Keratinocyte (primary cell): ENCODE measurements at regions not wholly inside any gene's neighbourhood (a gene's known extent, or its start where the extent isn't known, plus 50 kb on each side); places are given as distances from the start of the nearest gene placed in this dataset.

Experiments used
- DNase-seq: peaks from one replicate; pipeline ENCODE4 v3.0.0-alpha.2; 2011; ENCODE audit warnings: low read depth, missing footprints, low spot score
- FAIRE-seq: peaks from 2 replicates; lab custom pipeline; 2011; peaks lifted over from hg19 to GRCh38; lab: Jason Lieb, UNC
- H2AFZ ChIP-seq: 2 replicates; pipeline ENCODE4 v1.6.0; 2012; ENCODE audit warnings: low read length, control low read depth, inconsistent platforms; ENCODE audit not compliant: control insufficient read depth
- H3K27ac ChIP-seq: 2 replicates; pipeline ENCODE4 v1.5.1; 2011; ENCODE audit warnings: low read length; ENCODE audit not compliant: control insufficient read depth, insufficient read depth
- H3K27me3 ChIP-seq: 3 replicates; pipeline ENCODE4 v1.6.0; 2011; ENCODE audit warnings: low read length; ENCODE audit not compliant: control insufficient read depth, insufficient read depth; ENCODE audit errors: extremely low read depth
- H3K36me3 ChIP-seq, 2 experiments: 2 replicates in 1 of 2; 3 replicates in 1 of 2; pipeline ENCODE4 v1.5.1; 2011; ENCODE audit warnings: low read length in 2 of 2, mild to moderate bottlenecking in 1 of 2; ENCODE audit not compliant: control insufficient read depth in 2 of 2, insufficient read depth in 2 of 2; ENCODE audit errors: extremely low read depth in 1 of 2
- H3K4me1 ChIP-seq: 3 replicates; pipeline ENCODE4 v1.5.1; 2011; ENCODE audit warnings: low read length; ENCODE audit not compliant: control insufficient read depth, insufficient read depth; ENCODE audit errors: extremely low read depth
- H3K4me2 ChIP-seq: 3 replicates; pipeline ENCODE4 v1.6.0; 2011; ENCODE audit warnings: low read depth, low read length; ENCODE audit not compliant: control insufficient read depth, insufficient read depth; ENCODE audit errors: extremely low read depth
- H3K4me3 ChIP-seq, 3 experiments: fragments of 200-600 bp in 1 of 3; sonication (generic) in 1 of 3; 2 replicates in 2 of 3; 3 replicates in 1 of 3; pipeline ENCODE4 v1.5.1; 2011 to 2016; ENCODE audit warnings: low read length in 3 of 3, mild to moderate bottlenecking in 3 of 3, control low read depth in 2 of 3, inconsistent platforms in 1 of 3, low read depth in 1 of 3, mixed read lengths in 1 of 3, mixed run types in 1 of 3, moderate library complexity in 1 of 3; ENCODE audit not compliant: control insufficient read depth in 2 of 3, insufficient read depth in 2 of 3; ENCODE audit errors: extremely low read depth in 1 of 3
- H3K79me2 ChIP-seq: 2 replicates; pipeline ENCODE4 v1.6.0; 2012; ENCODE audit warnings: low read length; ENCODE audit not compliant: control insufficient read depth, insufficient read depth
- H3K9ac ChIP-seq: 3 replicates; pipeline ENCODE4 v1.6.0; 2011; ENCODE audit warnings: low read length; ENCODE audit not compliant: control insufficient read depth, insufficient read depth; ENCODE audit errors: extremely low read depth
- H3K9me1 ChIP-seq: 3 replicates; pipeline ENCODE4 v1.6.0; 2011; ENCODE audit warnings: low read length; ENCODE audit not compliant: control insufficient read depth, insufficient read depth; ENCODE audit errors: extremely low read depth
- H3K9me3 ChIP-seq: 2 replicates; pipeline ENCODE4 v1.5.1; 2012; ENCODE audit warnings: low read depth, low read length; ENCODE audit not compliant: control insufficient read depth
- H4K20me1 ChIP-seq: 3 replicates; pipeline ENCODE4 v1.6.0; 2011; ENCODE audit warnings: low read length; ENCODE audit not compliant: control insufficient read depth, insufficient read depth; ENCODE audit errors: extremely low read depth
- EZH2 ChIP-seq: IDR thresholded peaks from one replicate; pipeline ENCODE4 v1.6.1; 2012; ENCODE audit warnings: inconsistent platforms, mild to moderate bottlenecking, low read length, moderate library complexity
- dilution Hi-C: fragments of 300-500 bp; cut with MboI; formaldehyde crosslinking; loops from one replicate; pipeline ENCODE4 v1.7.0; 2020; ENCODE audit warnings: low sequenced_read_pairs; ENCODE audit not compliant: extremely low pct_ligation_motif_present
- TF ChIP-seq, protein P1 (sequence below), 3 experiments: IDR thresholded peaks in 1 of 3; conservative IDR thresholded peaks in 1 of 3; optimal IDR thresholded peaks in 1 of 3; 2 replicates in 2 of 3; 3 replicates in 1 of 3; pipeline versions ENCODE3 to v1.5.1; 2011; ENCODE audit warnings: low read length in 3 of 3, mild to moderate bottlenecking in 3 of 3, moderate library complexity in 2 of 3, control low read depth in 1 of 3, inconsistent platforms in 1 of 3; ENCODE audit not compliant: insufficient read depth in 2 of 3; ENCODE audit errors: extremely low read depth in 1 of 3

DNA sequence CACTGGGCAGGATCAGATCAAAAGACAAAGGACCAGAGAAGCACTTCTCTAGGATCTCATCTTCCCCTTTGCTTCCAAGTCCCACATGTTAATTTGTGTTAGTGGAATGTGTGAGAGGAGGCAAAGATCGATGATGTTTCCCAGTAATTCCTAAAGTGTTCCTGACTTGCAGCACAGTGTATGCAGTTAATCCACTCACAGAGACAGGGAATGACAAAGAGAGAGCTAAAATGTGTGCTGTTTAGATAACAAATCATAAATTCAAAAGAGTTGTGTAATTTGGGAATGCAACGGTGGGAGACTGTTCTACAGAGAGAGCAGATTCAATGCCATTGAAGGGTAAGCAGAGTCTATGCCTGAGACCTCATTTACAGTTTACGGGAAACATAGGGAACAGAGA, 132.0 kb upstream of the SVIL start:
- H3K27me3 ChIP-seq, result no peaks in the 10 kb centered on the region
- H3K9ac ChIP-seq, result no peak overlapping the region
- H3K36me3 ChIP-seq, result no peaks in the 10 kb centered on the region
- no peak overlapping the region for H3K4me3 ChIP-seq
- H3K9me1 ChIP-seq, result no peaks in the 10 kb centered on the region
- dilution Hi-C loops, result no loop called here
- no peak overlapping the region for H3K27ac ChIP-seq
- H2AFZ ChIP-seq, result no peak overlapping the region
- no peaks in the 10 kb centered on the region for H3K9me3 ChIP-seq
- DNase-seq (no peak), FAIRE-seq (no peak)
- no peaks in the 10 kb centered on the region for H3K4me1 ChIP-seq
- H3K4me2 ChIP-seq, result no peak overlapping the region
- H4K20me1 ChIP-seq, result no peaks in the 10 kb centered on the region
- no peak for TF ChIP-seq EZH2
- TF ChIP-seq, protein P1, sequence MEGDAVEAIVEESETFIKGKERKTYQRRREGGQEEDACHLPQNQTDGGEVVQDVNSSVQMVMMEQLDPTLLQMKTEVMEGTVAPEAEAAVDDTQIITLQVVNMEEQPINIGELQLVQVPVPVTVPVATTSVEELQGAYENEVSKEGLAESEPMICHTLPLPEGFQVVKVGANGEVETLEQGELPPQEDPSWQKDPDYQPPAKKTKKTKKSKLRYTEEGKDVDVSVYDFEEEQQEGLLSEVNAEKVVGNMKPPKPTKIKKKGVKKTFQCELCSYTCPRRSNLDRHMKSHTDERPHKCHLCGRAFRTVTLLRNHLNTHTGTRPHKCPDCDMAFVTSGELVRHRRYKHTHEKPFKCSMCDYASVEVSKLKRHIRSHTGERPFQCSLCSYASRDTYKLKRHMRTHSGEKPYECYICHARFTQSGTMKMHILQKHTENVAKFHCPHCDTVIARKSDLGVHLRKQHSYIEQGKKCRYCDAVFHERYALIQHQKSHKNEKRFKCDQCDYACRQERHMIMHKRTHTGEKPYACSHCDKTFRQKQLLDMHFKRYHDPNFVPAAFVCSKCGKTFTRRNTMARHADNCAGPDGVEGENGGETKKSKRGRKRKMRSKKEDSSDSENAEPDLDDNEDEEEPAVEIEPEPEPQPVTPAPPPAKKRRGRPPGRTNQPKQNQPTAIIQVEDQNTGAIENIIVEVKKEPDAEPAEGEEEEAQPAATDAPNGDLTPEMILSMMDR (optimal IDR thresholded peaks at IDR 0.05 in 1 of 3, IDR thresholded peaks at IDR 0.05 in 1 of 3, conservative IDR thresholded peaks at IDR 0.05 in 1 of 3; ENCODE audit: extremely low read depth in 1 of 3, insufficient read depth in 2 of 3, low read length in 3 of 3), result no peak
- no peaks in the 10 kb centered on the region for H3K79me2 ChIP-seq

DNA sequence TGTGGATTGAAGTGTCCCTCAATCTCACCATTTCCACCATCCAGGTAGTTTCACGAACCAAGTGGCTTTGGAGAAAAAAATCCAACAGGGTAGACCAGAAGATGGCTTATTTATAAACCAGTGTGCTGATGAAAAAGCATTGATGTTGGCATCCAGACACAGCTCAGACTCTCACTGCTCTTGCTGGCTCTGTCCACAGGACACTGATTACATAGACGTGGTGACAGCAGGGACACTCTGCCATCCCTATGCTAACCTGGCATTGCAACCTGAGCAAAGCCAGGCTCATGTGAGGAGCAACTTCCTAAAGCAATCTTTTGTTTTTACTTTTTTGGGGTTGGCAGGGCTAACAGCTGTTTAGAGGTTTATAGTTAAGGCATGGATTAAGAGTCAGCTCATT, 130.6 kb upstream of the SVIL start:
- no peaks in the 10 kb centered on the region for H3K36me3 ChIP-seq
- no peaks in the 10 kb centered on the region for H3K9me3 ChIP-seq
- no peak overlapping the region for H3K27ac ChIP-seq
- H3K27me3 ChIP-seq, result no peaks in the 10 kb centered on the region
- DNase-seq, result no peak
- dilution Hi-C loops, result no loop called here
- H2AFZ ChIP-seq, result no peak overlapping the region
- no peaks in the 10 kb centered on the region for H3K9me1 ChIP-seq
- H3K79me2 ChIP-seq, result no peaks in the 10 kb centered on the region
- no peaks in the 10 kb centered on the region for H3K4me1 ChIP-seq
- FAIRE-seq, result no peak
- H3K9ac ChIP-seq, result no peak overlapping the region
- H4K20me1 ChIP-seq, result no peaks in the 10 kb centered on the region
- no peak overlapping the region for H3K4me3 ChIP-seq
- no peak overlapping the region for H3K4me2 ChIP-seq
- no peak for TF ChIP-seq EZH2
- TF ChIP-seq, protein P1 (optimal IDR thresholded peaks at IDR 0.05 in 1 of 3, IDR thresholded peaks at IDR 0.05 in 1 of 3, conservative IDR thresholded peaks at IDR 0.05 in 1 of 3; ENCODE audit: extremely low read depth in 1 of 3, insufficient read depth in 2 of 3, low read length in 3 of 3), result no peak
